Left lung (tissue), 4 donors: ENCODE measurements at regions not wholly inside any gene's neighbourhood (a gene's known extent, or its start where the extent isn't known, plus 50 kb on each side); places are given as distances from the start of the nearest gene placed in this dataset.
A peak's percentile ranks its signal among the peaks of the same experiment; 100 is the strongest.

Experiments used
- ATAC-seq: fragments of 200-7000 bp; cut with Tn5 transposase; one replicate; pipeline ENCODE4 v1.9.1; 2020; ENCODE audit warnings: moderate library complexity
- DNase-seq, 4 donors: peaks; one replicate each; pipeline ENCODE4 v3.0.0-alpha.2; 2013 to 2020
- H3K27ac ChIP-seq, 2 donors: fragments of 200-600 bp; sonication (generic) in 1 of 2; one replicate each; pipeline versions ENCODE4 v1.5.0 to v1.8.0; 2020 to 2021
- H3K27me3 ChIP-seq, 2 donors: fragments of 200-600 bp; sonication (generic) in 1 of 2; one replicate each; pipeline versions ENCODE4 v1.5.0 to v1.8.0; 2020 to 2021
- H3K36me3 ChIP-seq, 2 donors: fragments of 200-600 bp; sonication (generic) in 1 of 2; one replicate each; pipeline versions ENCODE4 v1.5.0 to v1.8.0; 2020 to 2021
- H3K4me1 ChIP-seq, 2 donors: fragments of 200-600 bp; one replicate each; pipeline ENCODE4 v1.8.0; 2021
- H3K4me3 ChIP-seq, 2 donors: fragments of 200-600 bp; sonication (generic) in 1 of 2; one replicate each; pipeline versions ENCODE4 v1.5.0 to v1.8.0; 2020 to 2021; ENCODE audit warnings: mild to moderate bottlenecking in 1 of 2
- H3K9me3 ChIP-seq, 2 donors: fragments of 200-600 bp; sonication (generic) in 1 of 2; one replicate each; pipeline versions ENCODE4 v1.5.0 to v1.8.0; 2020 to 2021
- intact Hi-C, 2 donors: fragments of 100-400 bp; cut with DNase I; formaldehyde crosslinking; loops; one replicate each; pipeline versions ENCODE4 v1.11.2 to v1.14.2; 2022
- TF ChIP-seq, protein P1 (sequence below), 2 donors: fragments of 200-600 bp; sonication (generic) in 1 of 2; IDR thresholded peaks; one replicate each; pipeline versions ENCODE4 v1.5.0 to v1.8.0; 2021; ENCODE audit warnings: antibody characterized with exemption in 2 of 2
- donor health status: DM: no; HTN: yes; CAD: no.
- donor health status: DM: no; HTN: no; CAD: no.

- ATAC-seq (no peak), DNase-seq (no peak)
- H3K27ac ChIP-seq = no peak overlapping the region
- H3K4me1 ChIP-seq = no peaks in the 10 kb centered on the region
- no peaks in the 10 kb centered on the region for H3K36me3 ChIP-seq
- intact Hi-C loops = loop anchor here in 1 of 2 donors (5.0 kb wide), 1 partner anchor 1687 kb away; no protein-coding TSS in a partner anchor
- H3K4me3 ChIP-seq = no peak overlapping the region
- TF ChIP-seq, protein P1, sequence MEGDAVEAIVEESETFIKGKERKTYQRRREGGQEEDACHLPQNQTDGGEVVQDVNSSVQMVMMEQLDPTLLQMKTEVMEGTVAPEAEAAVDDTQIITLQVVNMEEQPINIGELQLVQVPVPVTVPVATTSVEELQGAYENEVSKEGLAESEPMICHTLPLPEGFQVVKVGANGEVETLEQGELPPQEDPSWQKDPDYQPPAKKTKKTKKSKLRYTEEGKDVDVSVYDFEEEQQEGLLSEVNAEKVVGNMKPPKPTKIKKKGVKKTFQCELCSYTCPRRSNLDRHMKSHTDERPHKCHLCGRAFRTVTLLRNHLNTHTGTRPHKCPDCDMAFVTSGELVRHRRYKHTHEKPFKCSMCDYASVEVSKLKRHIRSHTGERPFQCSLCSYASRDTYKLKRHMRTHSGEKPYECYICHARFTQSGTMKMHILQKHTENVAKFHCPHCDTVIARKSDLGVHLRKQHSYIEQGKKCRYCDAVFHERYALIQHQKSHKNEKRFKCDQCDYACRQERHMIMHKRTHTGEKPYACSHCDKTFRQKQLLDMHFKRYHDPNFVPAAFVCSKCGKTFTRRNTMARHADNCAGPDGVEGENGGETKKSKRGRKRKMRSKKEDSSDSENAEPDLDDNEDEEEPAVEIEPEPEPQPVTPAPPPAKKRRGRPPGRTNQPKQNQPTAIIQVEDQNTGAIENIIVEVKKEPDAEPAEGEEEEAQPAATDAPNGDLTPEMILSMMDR (IDR thresholded peaks at IDR 0.05) = no peak
- H3K9me3 ChIP-seq = no peaks in the 10 kb centered on the region
- no peaks in the 10 kb centered on the region for H3K27me3 ChIP-seq
Measured at GRCh38 chr12:126869644-126870043, 1397.3 kb upstream of the TMEM132C start.

GRCh38 chr12:126873701-126874100 lies 1393.3 kb upstream of the TMEM132C start:
- intact Hi-C loops = loop anchor here in 1 of 2 donors (5.0 kb wide), 1 partner anchor 1691 kb away; no protein-coding TSS in a partner anchor
- no peaks in the 10 kb centered on the region for H3K27me3 ChIP-seq
- DNase-seq (no peak), ATAC-seq (no peak)
- H3K9me3 ChIP-seq = no peaks in the 10 kb centered on the region
- no peaks in the 10 kb centered on the region for H3K36me3 ChIP-seq
- no peak overlapping the region for H3K27ac ChIP-seq
- no peak overlapping the region for H3K4me3 ChIP-seq
- H3K4me1 ChIP-seq = no peaks in the 10 kb centered on the region
- TF ChIP-seq, protein P1 (IDR thresholded peaks at IDR 0.05) = no peak

GRCh38 chr12:126874427-126875026 lies 1392.4 kb upstream of the TMEM132C start:
- TF ChIP-seq, protein P1 (IDR thresholded peaks at IDR 0.05) = peak; percentile 83 to 88
- intact Hi-C loops = loop anchor here in 1 of 2 donors (5.0 kb wide), 1 partner anchor 1692 kb away; no protein-coding TSS in a partner anchor
- Histone ChIP-seq H3K4me1 (no peaks in the 10 kb centered on the region), H3K36me3 (no peaks in the 10 kb centered on the region), H3K27me3 (no peaks in the 10 kb centered on the region), H3K4me3 (no peak overlapping the region), H3K9me3 (no peaks in the 10 kb centered on the region), H3K27ac (no peak overlapping the region)
- DNase-seq = peak; percentile 19 to 85 (median 48)
- peak; percentile 86 for ATAC-seq

DNA sequence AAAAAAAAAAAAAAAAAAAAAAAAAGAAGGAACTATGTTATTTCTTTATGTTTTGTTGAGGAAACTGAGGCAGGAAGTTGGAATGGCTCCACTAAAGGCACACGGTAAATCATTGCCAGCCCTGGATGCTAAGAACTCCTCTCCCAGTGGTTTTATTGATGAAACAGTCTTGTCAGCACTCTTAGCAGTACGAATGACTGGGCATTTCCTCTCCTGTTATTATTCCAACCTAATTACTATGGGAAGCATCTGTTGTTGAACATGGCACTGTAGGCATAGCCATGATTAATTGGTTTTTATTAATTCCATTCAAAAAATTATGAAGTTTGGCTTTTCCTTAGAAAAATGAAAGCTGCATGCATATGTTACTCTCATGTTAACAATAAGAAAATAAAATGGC lies 1387.1 kb upstream of the TMEM132C start:
- intact Hi-C loops = no loop called here
- no peak for ATAC-seq
- no peak for DNase-seq

DNA sequence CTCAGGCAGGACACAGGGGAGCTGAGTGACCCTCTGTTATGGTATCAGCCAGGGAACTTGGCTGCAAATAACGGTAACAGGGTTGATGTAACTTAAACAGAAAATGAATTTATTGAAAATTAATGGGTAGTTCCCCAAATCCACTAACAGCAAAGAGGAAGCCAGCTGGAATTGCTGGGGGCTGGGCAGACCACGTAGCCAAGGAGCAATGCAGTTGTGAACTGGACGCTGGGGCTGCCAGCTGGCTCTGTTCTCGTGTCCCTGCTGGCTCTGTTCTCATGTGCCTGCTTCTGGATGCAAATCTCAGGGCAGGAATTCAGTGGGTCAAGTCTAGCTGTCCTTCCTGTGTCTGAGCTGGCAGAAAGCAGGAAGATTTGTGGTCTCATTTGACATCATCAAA lies 1383.3 kb upstream of the TMEM132C start:
- Histone ChIP-seq H3K27ac (no peak overlapping the region), H3K4me1 (no peaks in the 10 kb centered on the region), H3K9me3 (no peaks in the 10 kb centered on the region), H3K36me3 (no peaks in the 10 kb centered on the region), H3K27me3 (peaks cover 0 to 9% of the 10 kb centered on the region in 2 donors), H3K4me3 (no peak overlapping the region)
- ATAC-seq (no peak), DNase-seq (peak in 2 of 4 donors; percentile 54 to 59)
- intact Hi-C loops = no loop called here
- TF ChIP-seq, protein P1 (IDR thresholded peaks at IDR 0.05) = no peak

More for the DNA sequence above, 1387.1 kb upstream of the TMEM132C start:
- Histone ChIP-seq H3K27me3 (peaks cover 0 to 9% of the 10 kb centered on the region in 2 donors), H3K36me3 (no peaks in the 10 kb centered on the region), H3K9me3 (no peaks in the 10 kb centered on the region), H3K4me1 (no peaks in the 10 kb centered on the region), H3K4me3 (no peak overlapping the region), H3K27ac (no peak overlapping the region)
- TF ChIP-seq, protein P1 (IDR thresholded peaks at IDR 0.05) = no peak
